IMR-90 (cell line): ENCODE measurements at regions not wholly inside any gene's neighbourhood (a gene's known extent, or its start where the extent isn't known, plus 50 kb on each side); places are given as distances from the start of the nearest gene placed in this dataset.

Experiments
- ATAC-seq: fragments of 200-7000 bp; cut with Tn5 transposase; 2 replicates; pipeline ENCODE4 v1.9.1; 2020; ENCODE audit warnings: low read depth, mild to moderate bottlenecking, moderate library complexity
- BruUV-seq: library from RNA; stranded (reverse); fragments of 400-500 nt; replicated peaks from 2 replicates; lab custom pipeline; 2021; lab: Mats Ljungman, UMichigan
- CTCF ChIA-PET: fragments of 300-600 bp; formaldehyde crosslinking; extraction: SDS; loops from one replicate; lab custom pipeline; 2021; ENCODE audit warnings: antibody characterized with exemption; lab: Yijun Ruan, JAX
- POLR2A ChIA-PET: fragments of 300-600 bp; sonication (Branson Sonifier 250); formaldehyde crosslinking; loops from one replicate; lab custom pipeline; 2022; ENCODE audit warnings: antibody characterized with exemption; ENCODE audit not compliant: unreplicated experiment; lab: Charles Lee
- DNase-seq: peaks from one replicate; pipeline ENCODE4 v3.0.0; 2013
- H2AFZ ChIP-seq: replicated peaks from 2 replicates; pipeline ENCODE3; 2013; ENCODE audit warnings: low read length, mild to moderate bottlenecking; ENCODE audit not compliant: poor library complexity
- H2AK5ac ChIP-seq: 2 replicates; pipeline ENCODE4 v1.6.1; 2013; ENCODE audit warnings: low read depth, low read length, inconsistent platforms
- H2AK9ac ChIP-seq: replicated peaks from 2 replicates; pipeline ENCODE3; 2013; ENCODE audit warnings: mild to moderate bottlenecking, low read depth, low read length, moderate library complexity; ENCODE audit not compliant: poor library complexity
- H2BK120ac ChIP-seq: 2 replicates; pipeline ENCODE4 v1.6.1; 2013; ENCODE audit warnings: low read depth, low read length, inconsistent platforms
- H2BK15ac ChIP-seq: 3 replicates; pipeline ENCODE4 v1.6.1; 2013; ENCODE audit warnings: low read depth, low read length, inconsistent platforms
- H2BK20ac ChIP-seq: 2 replicates; pipeline ENCODE4 v1.6.1; 2013; ENCODE audit warnings: low read depth, mild to moderate bottlenecking, inconsistent platforms, low read length, moderate library complexity
- H2BK5ac ChIP-seq: 2 replicates; pipeline ENCODE4 v1.6.1; 2013; ENCODE audit warnings: mild to moderate bottlenecking, low read depth, low read length, inconsistent platforms; ENCODE audit not compliant: poor library complexity, severe bottlenecking
- H3K14ac ChIP-seq: replicated peaks from 2 replicates; pipeline ENCODE4 v1.6.1; 2013; ENCODE audit warnings: low read depth, low read length, inconsistent platforms
- H3K18ac ChIP-seq: 2 replicates; pipeline ENCODE4 v1.6.1; 2013; ENCODE audit warnings: low read depth, low read length, control low read depth
- H3K23ac ChIP-seq: 2 replicates; pipeline ENCODE4 v1.6.1; 2013; ENCODE audit warnings: low read depth, low read length, inconsistent platforms
- H3K27ac ChIP-seq: 2 replicates; pipeline ENCODE4 v1.5.1; 2013; ENCODE audit warnings: mild to moderate bottlenecking, control low read depth, low read length; ENCODE audit not compliant: insufficient read depth
- H3K27me3 ChIP-seq: 2 replicates; pipeline ENCODE4 v1.6.1; 2013; ENCODE audit warnings: low read length; ENCODE audit not compliant: control insufficient read depth, insufficient read depth
- H3K36me3 ChIP-seq: 2 replicates; pipeline ENCODE4 v1.6.1; 2013; ENCODE audit warnings: low read length, mixed read lengths; ENCODE audit not compliant: control insufficient read depth, insufficient read depth
- H3K4ac ChIP-seq: 2 replicates; pipeline ENCODE4 v1.6.1; 2013; ENCODE audit warnings: low read depth, low read length, inconsistent platforms
- H3K4me1 ChIP-seq: 2 replicates; pipeline ENCODE4 v1.6.1; 2013; ENCODE audit warnings: low read length, mixed read lengths; ENCODE audit not compliant: control insufficient read depth, insufficient read depth
- H3K4me2 ChIP-seq: 2 replicates; pipeline ENCODE4 v1.6.1; 2013; ENCODE audit warnings: low read depth, mild to moderate bottlenecking, control low read depth, low read length, moderate library complexity
- H3K4me3 ChIP-seq: 2 replicates; pipeline ENCODE4 v1.5.1; 2013; ENCODE audit warnings: low read depth, mild to moderate bottlenecking, control low read depth, low read length, moderate library complexity; ENCODE audit not compliant: insufficient read depth
- H3K56ac ChIP-seq: 2 replicates; pipeline ENCODE4 v1.6.1; 2013; ENCODE audit warnings: low read length, inconsistent platforms; ENCODE audit not compliant: insufficient read depth; ENCODE audit errors: extremely low read depth
- H3K79me1 ChIP-seq, 2 experiments: 2 replicates each; pipeline ENCODE4 v1.6.1; 2013; ENCODE audit warnings: low read length in 2 of 2, inconsistent platforms in 1 of 2, low read depth in 1 of 2
- H3K9ac ChIP-seq: 2 replicates; pipeline ENCODE4 v1.6.1; 2013; ENCODE audit warnings: low read depth, low read length, control low read depth
- H3K9me1 ChIP-seq: 2 replicates; pipeline ENCODE4 v1.6.1; 2013; ENCODE audit warnings: low read length, inconsistent platforms; ENCODE audit not compliant: insufficient read depth
- H3K9me3 ChIP-seq: 2 replicates; pipeline ENCODE4 v1.6.1; 2013; ENCODE audit warnings: low read length; ENCODE audit not compliant: control insufficient read depth, insufficient read depth
- H4K20me1 ChIP-seq: 2 replicates; pipeline ENCODE4 v1.6.1; 2013; ENCODE audit warnings: low read length, inconsistent platforms; ENCODE audit not compliant: insufficient read depth
- H4K5ac ChIP-seq: 2 replicates; pipeline ENCODE4 v1.6.1; 2013; ENCODE audit warnings: mild to moderate bottlenecking, low read depth, low read length, control low read depth
- H4K8ac ChIP-seq, 2 experiments: 2 replicates each; pipeline ENCODE4 v1.6.1; 2013; ENCODE audit warnings: low read depth in 2 of 2, low read length in 2 of 2, control low read depth in 1 of 2, inconsistent platforms in 1 of 2
- H4K91ac ChIP-seq: 2 replicates; pipeline ENCODE4 v1.6.1; 2013; ENCODE audit warnings: low read depth, low read length, inconsistent platforms; ENCODE audit not compliant: insufficient read depth
- BHLHE40 ChIP-seq: fragments of 150-350 bp; IDR thresholded peaks from 2 replicates; pipeline ENCODE4 v1.6.1; 2016; ENCODE audit warnings: mild to moderate bottlenecking, low read depth, low read length
- CEBPB ChIP-seq: IDR thresholded peaks from 2 replicates; pipeline ENCODE4 v1.6.1; 2012; ENCODE audit warnings: low read depth, low read length, improper control_type of control experiment
- CHD1 ChIP-seq: IDR thresholded peaks from 2 replicates; pipeline ENCODE4 v1.6.1; 2012; ENCODE audit warnings: low read depth, low read length, improper control_type of control experiment
- ELK1 ChIP-seq: fragments of 150-350 bp; IDR thresholded peaks from 2 replicates; pipeline ENCODE4 v1.6.1; 2016; ENCODE audit warnings: low read depth, mild to moderate bottlenecking, low read length, moderate library complexity, borderline replicate concordance
- FOS ChIP-seq: fragments of 150-350 bp; IDR thresholded peaks from 2 replicates; pipeline ENCODE4 v1.6.1; 2016; ENCODE audit warnings: low read depth, low read length
- MAFK ChIP-seq: IDR thresholded peaks from 2 replicates; pipeline ENCODE4 v1.6.1; 2012; ENCODE audit warnings: low read depth, low read length, improper control_type of control experiment
- MXI1 ChIP-seq: IDR thresholded peaks from 2 replicates; pipeline ENCODE4 v1.6.1; 2012; ENCODE audit warnings: low read depth, mild to moderate bottlenecking, low read length, moderate library complexity, borderline replicate concordance
- NFE2L2 ChIP-seq: fragments of 150-350 bp; IDR thresholded peaks from 2 replicates; pipeline ENCODE4 v1.6.1; 2016; ENCODE audit warnings: low read depth, mild to moderate bottlenecking, low read length
- POLR2A ChIP-seq: IDR thresholded peaks from 2 replicates; pipeline ENCODE4 v1.6.1; 2012; ENCODE audit warnings: mild to moderate bottlenecking, low read depth, low read length
- RAD21 ChIP-seq: IDR thresholded peaks from 2 replicates; pipeline ENCODE4 v1.6.1; 2012; ENCODE audit warnings: low read length, improper control_type of control experiment
- RCOR1 ChIP-seq: IDR thresholded peaks from 2 replicates; pipeline ENCODE4 v1.6.1; 2012; ENCODE audit warnings: mild to moderate bottlenecking, low read length, improper control_type of control experiment; ENCODE audit not compliant: insufficient replicate concordance
- SMC3 ChIP-seq: fragments of 150-350 bp; IDR thresholded peaks from 2 replicates; pipeline ENCODE4 v1.6.1; 2016; ENCODE audit warnings: low read depth, mild to moderate bottlenecking, antibody characterized with exemption, low read length, moderate library complexity
- WGBS, 2 experiments: methylation state at CpG; one replicate each; pipeline versions ENCODE4 v1.1.5 to v1.1.7; 2013; ENCODE audit warnings: missing lambda C conversion rate in 2 of 2; ENCODE audit not compliant: insufficient read length in 1 of 2; ENCODE audit errors: extremely low coverage in 2 of 2; 5-methylcytosine and 5-hydroxymethylcytosine counted together
- dilution Hi-C: fragments of 300-500 bp; cut with HindIII; formaldehyde crosslinking; loops from one replicate; pipeline ENCODE4 v1.14.3; 2018; ENCODE audit warnings: low sequenced_read_pairs; ENCODE audit not compliant: unreplicated experiment
- in situ Hi-C: fragments of 300-500 bp; cut with MboI; formaldehyde crosslinking; loops from 3 replicates; pipeline ENCODE4 v1.14.3; 2019; ENCODE audit warnings: low sequenced_read_pairs, inconsistent platforms, mixed read lengths
- intact Hi-C: fragments of 100-400 bp; cut with micrococcal nuclease; formaldehyde crosslinking; loops from 2 replicates; pipeline ENCODE4 v1.10.0; 2022

GRCh38 chr2:183543222-183543621 is 419.0 kb downstream of the NUP35 start:
- no peak overlapping the region for H2AK5ac ChIP-seq
- no peak overlapping the region for H3K56ac ChIP-seq
- no peaks in the 10 kb centered on the region for H4K20me1 ChIP-seq
- H3K9me1 ChIP-seq: no peaks in the 10 kb centered on the region
- dilution Hi-C loops: no loop called here
- POLR2A ChIA-PET: no interaction called here
- WGBS, 2 experiments: 0% methylated on average over 1 of the region's 5 CpGs; no CpG with 5 or more reads in 1 of the 2 experiments
- H3K9me3 ChIP-seq: peaks cover 9% of the 10 kb centered on the region; the same call in 1 of the 2 replicates
- H2AFZ ChIP-seq: no peak overlapping the region
- H3K4me2 ChIP-seq: no peak overlapping the region
- no peak overlapping the region for H2BK120ac ChIP-seq
- intact Hi-C loops: no loop called here
- in situ Hi-C loops: no loop called here
- no peak overlapping the region for H2BK15ac ChIP-seq
- H2BK5ac ChIP-seq: no peak overlapping the region
- no peak overlapping the region for H3K4me3 ChIP-seq
- no peak overlapping the region for H3K23ac ChIP-seq
- no peak overlapping the region for H2BK20ac ChIP-seq
- no peak overlapping the region for H3K4ac ChIP-seq
- no peaks in the 10 kb centered on the region for H3K27me3 ChIP-seq
- H3K4me1 ChIP-seq: no peaks in the 10 kb centered on the region
- H3K9ac ChIP-seq: no peak overlapping the region
- TF ChIP-seq POLR2A (no peak), MXI1 (no peak), NFE2L2 (no peak), ELK1 (no peak), FOS (no peak), CEBPB (no peak), MAFK (no peak), CHD1 (no peak), RCOR1 (no peak), RAD21 (no peak), SMC3 (no peak), BHLHE40 (no peak)
- no peaks in the 10 kb centered on the region for H3K36me3 ChIP-seq
- ATAC-seq: no peak
- H4K8ac ChIP-seq: no peak overlapping the region
- no peak overlapping the region for H4K5ac ChIP-seq
- no peak overlapping the region for H4K91ac ChIP-seq
- no TSS peak for BruUV-seq
- CTCF ChIA-PET: no interaction called here
- DNase-seq: no peak
- H3K14ac ChIP-seq: no peak overlapping the region
- H2AK9ac ChIP-seq: no peak overlapping the region
- no peak overlapping the region for H3K18ac ChIP-seq
- H3K27ac ChIP-seq: no peak overlapping the region
- no peaks in the 10 kb centered on the region for H3K79me1 ChIP-seq
